GM21619 (cell line): ENCODE measurements at regions not wholly inside any gene's neighbourhood (a gene's known extent, or its start where the extent isn't known, plus 50 kb on each side); places are given as distances from the start of the nearest gene placed in this dataset.

Experiments
- ATAC-seq: cut with Tn5 transposase; IDR thresholded peaks from one replicate; pipeline ENCODE4 v1.9.1; 2021; ENCODE audit not compliant: unreplicated experiment

GRCh38 chr4:129167640-129168260, 71.8 kb downstream of the C4orf33 start:
- no peak for ATAC-seq

- ATAC-seq, result no peak
Observed at GRCh38 chr4:129172181-129172580, 76.2 kb downstream of the C4orf33 start.

GRCh38 chr4:129176864-129177263, 80.9 kb downstream of the C4orf33 start:
- ATAC-seq, result no peak

- no peak for ATAC-seq
Observed at GRCh38 chr4:129179276-129179675, 83.3 kb downstream of the C4orf33 start.

- no peak for ATAC-seq
Observed at GRCh38 chr4:129189630-129190029, 93.7 kb downstream of the C4orf33 start.

GRCh38 chr4:129193357-129194100, 97.6 kb downstream of the C4orf33 start:
- no peak for ATAC-seq

- ATAC-seq, result no peak
Observed at GRCh38 chr4:129208481-129208880, 112.5 kb downstream of the C4orf33 start.

GRCh38 chr4:129213692-129214091, 117.7 kb downstream of the C4orf33 start:
- ATAC-seq, result no peak

- ATAC-seq, result peak; percentile 57
Observed at GRCh38 chr4:129218360-129218759, 122.4 kb downstream of the C4orf33 start.

GRCh38 chr4:129218897-129219296, 122.9 kb downstream of the C4orf33 start:
- no peak for ATAC-seq

- no peak for ATAC-seq
Observed at GRCh38 chr4:129220254-129220653, 124.3 kb downstream of the C4orf33 start.

GRCh38 chr4:129223945-129224344, 128.0 kb downstream of the C4orf33 start:
- no peak for ATAC-seq

- no peak for ATAC-seq
Observed at GRCh38 chr4:129230846-129231245, 134.9 kb downstream of the C4orf33 start.

GRCh38 chr4:129231945-129232588, 136.1 kb downstream of the C4orf33 start:
- ATAC-seq, result no peak

GRCh38 chr4:129232589-129233337, 136.8 kb downstream of the C4orf33 start:
- ATAC-seq, result no peak

- ATAC-seq, result no peak
Observed at GRCh38 chr4:129233691-129234090, 137.7 kb downstream of the C4orf33 start.

- ATAC-seq, result no peak
Observed at GRCh38 chr4:129236351-129236750, 140.4 kb downstream of the C4orf33 start.

- no peak for ATAC-seq
Observed at GRCh38 chr4:129239088-129239487, 143.1 kb downstream of the C4orf33 start.

GRCh38 chr4:129240816-129241215, 144.9 kb downstream of the C4orf33 start:
- no peak for ATAC-seq

GRCh38 chr4:129246145-129246544, 150.2 kb downstream of the C4orf33 start:
- ATAC-seq, result no peak

GRCh38 chr4:129246910-129247461, 151.0 kb downstream of the C4orf33 start:
- no peak for ATAC-seq
